Astrocyte (in vitro differentiated cells and primary cell): ENCODE measurements at regions not wholly inside any gene's neighbourhood (a gene's known extent, or its start where the extent isn't known, plus 50 kb on each side); places are given as distances from the start of the nearest gene placed in this dataset.

Experiments used
- DNase-seq: peaks from one replicate; pipeline ENCODE4 v3.0.0-alpha.2; 2010; ENCODE audit warnings: low read depth
- FAIRE-seq: peaks from 2 replicates; lab custom pipeline; 2011; peaks lifted over from hg19 to GRCh38; lab: Jason Lieb, UNC
- H2AFZ ChIP-seq: 2 replicates; pipeline ENCODE4 v1.6.0; 2012; ENCODE audit warnings: low read depth, low read length, inconsistent platforms
- H3K27ac ChIP-seq: 2 replicates; pipeline ENCODE4 v1.5.1; 2011; ENCODE audit warnings: low read depth, low read length, inconsistent platforms
- H3K27me3 ChIP-seq: 2 replicates; pipeline ENCODE4 v1.6.0; 2011; ENCODE audit warnings: low read length, inconsistent platforms; ENCODE audit not compliant: insufficient read depth
- H3K36me3 ChIP-seq: 2 replicates; pipeline ENCODE4 v1.5.1; 2011; ENCODE audit warnings: low read length, inconsistent platforms; ENCODE audit not compliant: insufficient read depth
- H3K4me1 ChIP-seq: 2 replicates; pipeline ENCODE4 v1.5.1; 2011; ENCODE audit warnings: low read length, inconsistent platforms; ENCODE audit not compliant: insufficient read depth
- H3K4me2 ChIP-seq: 2 replicates; pipeline ENCODE4 v1.6.0; 2012; ENCODE audit warnings: low read length, inconsistent platforms
- H3K4me3 ChIP-seq: 2 replicates; pipeline ENCODE4 v1.5.1; 2011; ENCODE audit warnings: low read depth, mild to moderate bottlenecking, low read length, inconsistent platforms; ENCODE audit not compliant: insufficient read depth
- H3K79me2 ChIP-seq: 2 replicates; pipeline ENCODE4 v1.6.0; 2012; ENCODE audit warnings: mild to moderate bottlenecking, low read length, inconsistent platforms; ENCODE audit not compliant: insufficient read depth
- H3K9ac ChIP-seq: 2 replicates; pipeline ENCODE4 v1.6.0; 2012; ENCODE audit warnings: mild to moderate bottlenecking, low read length, inconsistent platforms
- H3K9me3 ChIP-seq: 2 replicates; pipeline ENCODE4 v1.5.1; 2012; ENCODE audit warnings: low read depth, mild to moderate bottlenecking, low read length, inconsistent platforms; ENCODE audit not compliant: insufficient read depth
- H4K20me1 ChIP-seq: 2 replicates; pipeline ENCODE4 v1.6.0; 2012; ENCODE audit warnings: low read length, inconsistent platforms; ENCODE audit not compliant: insufficient read depth
- H3K27ac Mint-ChIP-seq: one replicate; pipeline ENCODE4 v1.8.0; 2021; ENCODE audit warnings: mild to moderate bottlenecking, mixed read lengths; ENCODE audit not compliant: unreplicated experiment
- H3K27me3 Mint-ChIP-seq: one replicate; pipeline ENCODE4 v1.8.0; 2021; ENCODE audit warnings: low read depth, mixed read lengths; ENCODE audit not compliant: unreplicated experiment
- H3K36me3 Mint-ChIP-seq: one replicate; pipeline ENCODE4 v1.8.0; 2021; ENCODE audit warnings: low read depth, mixed read lengths; ENCODE audit not compliant: unreplicated experiment
- H3K4me1 Mint-ChIP-seq: one replicate; pipeline ENCODE4 v1.8.0; 2021; ENCODE audit warnings: low read depth, mixed read lengths; ENCODE audit not compliant: unreplicated experiment
- H3K4me3 Mint-ChIP-seq: one replicate; pipeline ENCODE4 v1.8.0; 2021; ENCODE audit warnings: mild to moderate bottlenecking, moderate library complexity, mixed read lengths; ENCODE audit not compliant: unreplicated experiment
- H3K9me3 Mint-ChIP-seq: one replicate; pipeline ENCODE4 v1.8.0; 2021; ENCODE audit warnings: mild to moderate bottlenecking, mixed read lengths; ENCODE audit not compliant: unreplicated experiment
- CTCF ChIP-seq: IDR thresholded peaks from 2 replicates; pipeline ENCODE4 v1.5.1; 2011; ENCODE audit warnings: low read depth, mild to moderate bottlenecking, inconsistent platforms, low read length, moderate library complexity; ENCODE audit not compliant: insufficient read depth
- EZH2 ChIP-seq: IDR thresholded peaks from 2 replicates; pipeline ENCODE4 v1.6.1; 2012; ENCODE audit warnings: mild to moderate bottlenecking, low read length, inconsistent platforms; ENCODE audit not compliant: insufficient read depth

DNA sequence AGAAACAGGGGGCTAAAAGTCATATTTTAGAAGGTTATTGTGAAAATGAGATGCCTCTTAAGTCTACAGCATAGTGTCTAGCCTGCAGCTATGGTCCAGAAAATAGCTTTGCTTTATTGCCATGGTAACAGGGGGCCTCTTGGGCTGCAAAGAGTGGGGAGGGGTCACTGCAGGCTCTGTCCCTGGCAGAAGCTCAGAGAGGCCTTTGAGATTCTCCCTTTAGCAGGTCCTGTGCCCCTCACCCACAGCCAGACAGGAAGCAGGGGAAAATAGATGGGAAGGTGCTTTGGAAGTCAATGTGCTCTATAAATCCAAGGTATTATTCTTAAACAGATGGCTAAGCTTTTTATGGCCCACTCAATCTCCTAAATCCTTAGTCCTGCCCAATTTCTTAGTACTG, 1021.3 kb upstream of the GYPC start:
- Histone ChIP-seq H3K9me3 (no peaks in the 10 kb centered on the region), H3K4me3 (no peak overlapping the region), H3K27me3 (no peaks in the 10 kb centered on the region), H3K27ac (no peak overlapping the region), H3K79me2 (no peaks in the 10 kb centered on the region), H2AFZ (no peak overlapping the region), H3K4me1 (no peaks in the 10 kb centered on the region), H3K36me3 (no peaks in the 10 kb centered on the region), H4K20me1 (no peaks in the 10 kb centered on the region), H3K4me2 (no peak overlapping the region), H3K9ac (no peak overlapping the region)
- FAIRE-seq (no peak), DNase-seq (no peak)
- H3K4me1 Mint-ChIP-seq = no peaks in the 10 kb centered on the region
- no peaks in the 10 kb centered on the region for H3K36me3 Mint-ChIP-seq
- no peaks in the 10 kb centered on the region for H3K9me3 Mint-ChIP-seq
- H3K27me3 Mint-ChIP-seq = no peaks in the 10 kb centered on the region
- TF ChIP-seq CTCF (no peak), EZH2 (no peak)
- H3K4me3 Mint-ChIP-seq = no peak overlapping the region
- no peak overlapping the region for H3K27ac Mint-ChIP-seq

GRCh38 chr2:125638345-125638744, 1017.6 kb upstream of the GYPC start:
- no peaks in the 10 kb centered on the region for H3K27me3 ChIP-seq
- no peak overlapping the region for H2AFZ ChIP-seq
- H3K4me3 ChIP-seq = no peak overlapping the region
- Mint-ChIP-seq H3K36me3 (no peaks in the 10 kb centered on the region), H3K4me1 (no peaks in the 10 kb centered on the region), H3K4me3 (no peak overlapping the region), H3K27ac (no peak overlapping the region), H3K9me3 (no peaks in the 10 kb centered on the region), H3K27me3 (no peaks in the 10 kb centered on the region)
- no peak overlapping the region for H3K9ac ChIP-seq
- FAIRE-seq = no peak
- no peak overlapping the region for H3K27ac ChIP-seq
- H3K36me3 ChIP-seq = no peaks in the 10 kb centered on the region
- no peak for DNase-seq
- no peak overlapping the region for H3K4me2 ChIP-seq
- no peaks in the 10 kb centered on the region for H4K20me1 ChIP-seq
- no peak for TF ChIP-seq EZH2
- TF ChIP-seq CTCF = no peak
- H3K4me1 ChIP-seq = no peaks in the 10 kb centered on the region
- no peaks in the 10 kb centered on the region for H3K79me2 ChIP-seq
- H3K9me3 ChIP-seq = no peaks in the 10 kb centered on the region

DNA sequence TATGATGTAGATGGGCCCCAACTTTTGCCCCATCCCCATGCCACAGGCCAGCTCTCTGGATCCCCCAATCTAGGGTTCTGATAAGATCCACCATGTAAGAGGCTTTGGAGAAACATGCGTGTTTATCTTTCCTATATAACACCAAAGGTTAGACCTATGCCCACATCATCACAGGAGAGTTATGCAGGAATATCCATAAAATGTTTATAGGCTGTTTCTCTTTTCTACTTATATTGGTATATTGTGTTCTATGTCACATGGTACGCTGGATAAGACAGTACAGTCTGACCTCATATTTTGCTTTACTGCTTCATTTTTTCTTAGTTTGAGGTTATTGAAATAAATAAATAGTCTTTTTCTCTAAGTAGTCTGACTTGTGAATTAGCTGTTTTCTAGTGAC, 1013.9 kb upstream of the GYPC start:
- no peaks in the 10 kb centered on the region for H3K27me3 ChIP-seq
- FAIRE-seq (no peak), DNase-seq (no peak)
- H3K4me3 Mint-ChIP-seq = no peak overlapping the region
- no peak for TF ChIP-seq CTCF
- no peak for TF ChIP-seq EZH2
- H3K4me3 ChIP-seq = no peak overlapping the region
- H3K4me1 ChIP-seq = no peaks in the 10 kb centered on the region
- H3K4me2 ChIP-seq = no peak overlapping the region
- no peaks in the 10 kb centered on the region for H3K4me1 Mint-ChIP-seq
- H3K27me3 Mint-ChIP-seq = no peaks in the 10 kb centered on the region
- no peaks in the 10 kb centered on the region for H4K20me1 ChIP-seq
- no peaks in the 10 kb centered on the region for H3K36me3 ChIP-seq
- H3K79me2 ChIP-seq = no peaks in the 10 kb centered on the region
- no peak overlapping the region for H3K27ac ChIP-seq
- peaks cover 4% of the 10 kb centered on the region for H3K9me3 ChIP-seq
- H3K9ac ChIP-seq = no peak overlapping the region
- no peak overlapping the region for H3K27ac Mint-ChIP-seq
- H3K36me3 Mint-ChIP-seq = no peaks in the 10 kb centered on the region
- H3K9me3 Mint-ChIP-seq = no peaks in the 10 kb centered on the region
- no peak overlapping the region for H2AFZ ChIP-seq
